ENCODE measurements at regions not wholly inside any gene's neighbourhood (a gene's known extent, or its start where the extent isn't known, plus 50 kb on each side); places are given as distances from the start of the nearest gene placed in this dataset.

DNA sequence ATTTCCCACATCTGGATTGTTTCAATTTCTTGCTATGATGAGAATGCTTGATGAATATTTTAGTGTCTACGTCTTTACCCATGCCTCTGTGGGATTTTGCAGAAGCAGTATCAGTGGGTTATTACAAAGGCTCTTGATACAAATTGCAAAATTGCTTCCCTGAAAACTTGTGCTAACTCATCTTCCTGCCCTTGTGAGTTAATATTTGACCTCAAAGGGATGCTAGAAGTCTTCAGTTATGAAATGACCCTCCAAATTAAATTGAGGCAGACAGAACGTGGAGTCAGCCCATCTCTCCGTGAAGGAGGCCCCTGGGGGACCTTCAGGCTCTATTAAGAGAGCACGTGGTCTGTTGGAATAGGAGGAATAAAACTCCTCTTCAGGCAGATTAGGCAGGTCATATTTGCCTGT is 239.2 kb upstream of the HS6ST1 start (continued):
- no peak for TF ChIP-seq ZNF407 (CRISPR knock-in tag; IDR thresholded peaks at IDR 0.05; ENCODE audit: not compliant biosample characterization)
- no peak for TF ChIP-seq PITX1 (CRISPR knock-in tag; IDR thresholded peaks at IDR 0.05)
- TF ChIP-seq STAG1 (CRISPR knock-in tag; IDR thresholded peaks at IDR 0.05): no peak
- no peak for TF ChIP-seq ZNF775 (CRISPR knock-in tag; IDR thresholded peaks at IDR 0.05; ENCODE audit: borderline replicate concordance)

GRCh38 chr2:128558441-128558840 is 239.8 kb upstream of the HS6ST1 start:
- Histone ChIP-seq H3K36me3 (replicated peaks in 1 of 2; ENCODE audit: control insufficient read depth in 1 of 2, insufficient read depth in 2 of 2, low read length in 2 of 2) (no peaks in the 10 kb centered on the region), H3K27ac (ENCODE audit: extremely low read length, insufficient read depth, low read length) (no peak overlapping the region), H2AFZ (ENCODE audit: low read length) (no peak overlapping the region), H3K4me3 (replicated peaks in 1 of 3; ENCODE audit: insufficient read depth in 1 of 3, low read depth in 2 of 3, low read length in 3 of 3) (no peak overlapping the region), H3K79me2 (ENCODE audit: insufficient read depth, low read length) (no peaks in the 10 kb centered on the region), H3K9me3 (ENCODE audit: low read length) (no peaks in the 10 kb centered on the region), H3K4me1 (ENCODE audit: insufficient read depth, low read length) (no peaks in the 10 kb centered on the region), H3K9ac (ENCODE audit: insufficient read depth, low read depth, low read length) (no peak overlapping the region), H4K20me1 (ENCODE audit: insufficient read depth, low read length) (no peaks in the 10 kb centered on the region), H3K27me3 (ENCODE audit: control insufficient read depth in 1 of 2, insufficient read depth in 2 of 2, low read length in 2 of 2) (peaks cover 0 to 44% of the 10 kb centered on the region in 2 experiments; a peak in 3 of 5 replicates), H3K4me2 (ENCODE audit: low read depth, low read length) (no peak overlapping the region)
- intact Hi-C loops (cut with micrococcal nuclease; ENCODE audit: unreplicated experiment) (no loop called here), in situ Hi-C loops (cut with HindIII; ENCODE audit: extremely low pct_ligation_motif_present, low pct_unique_long_range_greater_than_20kb) (no loop called here)
- FAIRE-seq (no peak), DNase-seq (ENCODE audit: low spot score) (no peak), ATAC-seq (no peak)
- no TSS peak for BruUV-seq (replicated peaks)
- POLR2A ChIA-PET: no interaction called here
- CTCF ChIA-PET (ENCODE audit: low intra/inter-chr PET ratio, low total read pairs): no interaction called here
- WGBS (ENCODE audit: low lambda C conversion rate): 9% methylated on average over 3 of the region's 3 CpGs
- TF ChIP-seq KAT8 (CRISPR knock-in tag; IDR thresholded peaks at IDR 0.05) (no peak), BRCA1 (CRISPR knock-in tag; IDR thresholded peaks at IDR 0.05) (no peak), HOXA9 (CRISPR knock-in tag; IDR thresholded peaks at IDR 0.05; ENCODE audit: borderline replicate concordance) (no peak), HMG20B (CRISPR knock-in tag; conservative IDR thresholded peaks at IDR 0.05) (no peak), TCF7 (IDR thresholded peaks at IDR 0.05; ENCODE audit: low read depth) (no peak), DMTF1 (CRISPR knock-in tag; IDR thresholded peaks at IDR 0.05) (no peak), MXD3 (CRISPR knock-in tag; IDR thresholded peaks at IDR 0.05) (no peak), ZUFSP (CRISPR knock-in tag; IDR thresholded peaks at IDR 0.05; ENCODE audit: borderline replicate concordance) (no peak)
